A673 (cell line): ENCODE measurements at regions not wholly inside any gene's neighbourhood (a gene's known extent, or its start where the extent isn't known, plus 50 kb on each side); places are given as distances from the start of the nearest gene placed in this dataset.

Source experiments
- BruUV-seq: library from RNA; stranded (reverse); fragments of 400-500 nt; replicated peaks from 2 replicates; lab custom pipeline; 2021; lab: Mats Ljungman, UMichigan
- CTCF ChIA-PET: fragments of 300-600 bp; sonication (Branson Sonifier 250); formaldehyde crosslinking; loops from one replicate; lab custom pipeline; 2022; ENCODE audit warnings: antibody characterized with exemption; lab: Charles Lee
- POLR2A ChIA-PET: fragments of 300-600 bp; sonication (Branson Sonifier 250); formaldehyde crosslinking; loops from one replicate; lab custom pipeline; 2022; ENCODE audit warnings: antibody characterized with exemption; ENCODE audit not compliant: low non-redundant PET; lab: Charles Lee
- DNase-seq: peaks from one replicate; pipeline ENCODE4 v3.0.0-alpha.2; 2015; ENCODE audit warnings: low spot score
- H3K27ac ChIP-seq: fragments of 200-600 bp; sonication (generic); 2 replicates; pipeline ENCODE4 v1.5.1; 2016; ENCODE audit warnings: mixed run types, low read depth, mild to moderate bottlenecking, mixed read lengths, antibody characterized with exemption, low read length; ENCODE audit not compliant: poor library complexity, severe bottlenecking
- H3K27me3 ChIP-seq: fragments of 200-600 bp; sonication (generic); replicated peaks from 2 replicates; pipeline ENCODE4 v1.6.1; 2017; ENCODE audit warnings: mixed run types, low read depth, mild to moderate bottlenecking, mixed read lengths, antibody characterized with exemption, low read length; ENCODE audit not compliant: insufficient read depth, poor library complexity
- H3K36me3 ChIP-seq: fragments of 200-600 bp; sonication (generic); 2 replicates; pipeline ENCODE4 v1.6.1; 2016; ENCODE audit warnings: mixed run types, mild to moderate bottlenecking, mixed read lengths, antibody characterized with exemption, low read length; ENCODE audit not compliant: insufficient read depth, poor library complexity, severe bottlenecking
- H3K4me1 ChIP-seq: fragments of 200-600 bp; sonication (generic); 2 replicates; pipeline ENCODE4 v1.6.1; 2017; ENCODE audit warnings: mixed run types, mild to moderate bottlenecking, mixed read lengths, antibody characterized with exemption, low read length; ENCODE audit not compliant: insufficient read depth, poor library complexity, severe bottlenecking
- H3K4me3 ChIP-seq: fragments of 200-600 bp; sonication (generic); 2 replicates; pipeline ENCODE4 v1.5.1; 2016; ENCODE audit warnings: low read depth, mixed run types, mild to moderate bottlenecking, mixed read lengths, low read length; ENCODE audit not compliant: poor library complexity, severe bottlenecking
- H3K9me3 ChIP-seq: fragments of 200-600 bp; sonication (generic); 2 replicates; pipeline ENCODE4 v1.6.1; 2016; ENCODE audit warnings: mixed run types, low read depth, mild to moderate bottlenecking, mixed read lengths, antibody characterized with exemption, low read length; ENCODE audit not compliant: poor library complexity, severe bottlenecking
- CTCF ChIP-seq: fragments of 300-800, 200-600 bp; sonication (generic); conservative IDR thresholded peaks from 2 replicates; pipeline ENCODE4 v1.5.1; 2017; ENCODE audit warnings: low read depth, mild to moderate bottlenecking, antibody characterized with exemption, low read length, moderate library complexity, mixed read lengths
- EZH2 ChIP-seq: fragments of 200-600 bp; sonication (generic); IDR thresholded peaks from 2 replicates; pipeline ENCODE4 v1.6.1; 2017; ENCODE audit warnings: borderline replicate concordance, low read depth, mild to moderate bottlenecking, mixed read lengths, antibody characterized with exemption, low read length; ENCODE audit not compliant: poor library complexity, severe bottlenecking
- intact Hi-C: fragments of 100-400 bp; cut with micrococcal nuclease; formaldehyde crosslinking; loops from one replicate; pipeline ENCODE4 v1.10.0; 2022; ENCODE audit not compliant: unreplicated experiment

- no peaks in the 10 kb centered on the region for H3K36me3 ChIP-seq
- H3K27me3 ChIP-seq: no peaks in the 10 kb centered on the region
Measured at GRCh38 chr16:19366391-19366790, 51.3 kb upstream of the TMC5 start.

GRCh38 chr16:19367335-19367734 is 50.3 kb upstream of the TMC5 start:
- CTCF ChIA-PET: no interaction called here
- BruUV-seq: no TSS peak
- no peak for TF ChIP-seq CTCF
- TF ChIP-seq EZH2: no peak
- intact Hi-C loops: no loop called here
- Histone ChIP-seq H3K4me1 (no peaks in the 10 kb centered on the region), H3K9me3 (no peaks in the 10 kb centered on the region), H3K27ac (no peak overlapping the region), H3K36me3 (no peaks in the 10 kb centered on the region), H3K4me3 (no peak overlapping the region), H3K27me3 (no peaks in the 10 kb centered on the region)
- POLR2A ChIA-PET: no interaction called here
- no peak for DNase-seq

More at GRCh38 chr16:19366391-19366790, 51.3 kb upstream of the TMC5 start:
- intact Hi-C loops: no loop called here
- Histone ChIP-seq H3K4me1 (no peaks in the 10 kb centered on the region), H3K27ac (no peak overlapping the region), H3K4me3 (no peak overlapping the region), H3K9me3 (no peaks in the 10 kb centered on the region)
- no peak for TF ChIP-seq EZH2
- TF ChIP-seq CTCF: no peak
- POLR2A ChIA-PET: no interaction called here
- CTCF ChIA-PET: no interaction called here
- peak; percentile 10 for DNase-seq
- BruUV-seq: no TSS peak
